Right atrium auricular region (tissue), 2 donors: ENCODE measurements at regions not wholly inside any gene's neighbourhood (a gene's known extent, or its start where the extent isn't known, plus 50 kb on each side); places are given as distances from the start of the nearest gene placed in this dataset.

ENCODE experiments used
- DNase-seq: peaks from one replicate; pipeline ENCODE4 v3.0.0-alpha.2; 2019; ENCODE audit warnings: low spot score
- H3K27ac ChIP-seq, 2 donors: fragments of 200-600 bp; sonication (generic); 1 replicate in 1 of 2; 2 replicates in 1 of 2; pipeline ENCODE4 v1.5.1; 2016 to 2019
- H3K27me3 ChIP-seq, 2 donors: fragments of 200-600 bp; sonication (generic); one replicate each; pipeline versions ENCODE4 v1.5.1 to v1.6.0; 2017 to 2019
- H3K36me3 ChIP-seq: fragments of 200-600 bp; sonication (generic); one replicate; pipeline ENCODE4 v1.5.1; 2016
- H3K4me1 ChIP-seq, 2 donors: fragments of 200-600 bp; sonication (generic); one replicate each; pipeline versions ENCODE4 v1.5.1 to v1.6.0; 2017 to 2019
- H3K4me3 ChIP-seq, 2 donors: fragments of 200-600 bp; sonication (generic); 1 replicate in 1 of 2; 2 replicates in 1 of 2; pipeline ENCODE4 v1.5.1; 2017 to 2019; ENCODE audit warnings: mild to moderate bottlenecking in 1 of 2, moderate library complexity in 1 of 2
- H3K9me3 ChIP-seq, 2 donors: fragments of 200-600 bp; sonication (generic); one replicate each; pipeline ENCODE4 v1.5.1; 2019
- CTCF ChIP-seq, 2 donors: fragments of 200-600 bp; sonication (generic); IDR thresholded peaks; one replicate each; pipeline ENCODE4 v1.5.1; 2019; ENCODE audit warnings: antibody characterized with exemption in 2 of 2

- H3K27ac ChIP-seq = no peak overlapping the region
Measured at GRCh38 chr3:64331605-64332004, 106.3 kb upstream of the PRICKLE2 start.

GRCh38 chr3:64329037-64329436, 103.8 kb upstream of the PRICKLE2 start:
- TF ChIP-seq CTCF (IDR thresholded peaks at IDR 0.05) = no peak
- Histone ChIP-seq H3K27ac (no peak overlapping the region), H3K27me3 (no peaks in the 10 kb centered on the region), H3K36me3 (no peaks in the 10 kb centered on the region), H3K4me1 (peaks cover 0 to 6% of the 10 kb centered on the region in 2 donors), H3K9me3 (no peaks in the 10 kb centered on the region), H3K4me3 (no peak overlapping the region)
- DNase-seq = no peak

More at GRCh38 chr3:64331605-64332004, 106.3 kb upstream of the PRICKLE2 start:
- no peaks in the 10 kb centered on the region for H3K9me3 ChIP-seq
- no peak overlapping the region for H3K4me3 ChIP-seq
- peaks cover 0 to 6% of the 10 kb centered on the region in 2 donors for H3K4me1 ChIP-seq
- TF ChIP-seq CTCF (IDR thresholded peaks at IDR 0.05) = no peak
- H3K27me3 ChIP-seq = no peaks in the 10 kb centered on the region
- DNase-seq = no peak
- no peaks in the 10 kb centered on the region for H3K36me3 ChIP-seq

- Histone ChIP-seq H3K4me3 (no peak overlapping the region), H3K27ac (peak overlapping the region; percentile 71 to 82), H3K9me3 (no peaks in the 10 kb centered on the region), H3K36me3 (no peaks in the 10 kb centered on the region), H3K4me1 (peaks cover 0 to 6% of the 10 kb centered on the region in 2 donors), H3K27me3 (no peaks in the 10 kb centered on the region)
- TF ChIP-seq CTCF (IDR thresholded peaks at IDR 0.05) = no peak
- peak; percentile 94 for DNase-seq
Measured at GRCh38 chr3:64327100-64327804, 102.0 kb upstream of the PRICKLE2 start.

- H3K9me3 ChIP-seq = no peaks in the 10 kb centered on the region
- DNase-seq = no peak
- peaks cover 0 to 6% of the 10 kb centered on the region in 2 donors for H3K4me1 ChIP-seq
- no peaks in the 10 kb centered on the region for H3K36me3 ChIP-seq
- no peak overlapping the region for H3K27ac ChIP-seq
- H3K27me3 ChIP-seq = no peaks in the 10 kb centered on the region
- no peak for TF ChIP-seq CTCF (IDR thresholded peaks at IDR 0.05)
- no peak overlapping the region for H3K4me3 ChIP-seq
Measured at GRCh38 chr3:64321747-64322146, 96.5 kb upstream of the PRICKLE2 start.

- Histone ChIP-seq H3K36me3 (no peaks in the 10 kb centered on the region), H3K4me1 (peaks cover 0 to 5% of the 10 kb centered on the region in 2 donors), H3K9me3 (no peaks in the 10 kb centered on the region), H3K27me3 (no peaks in the 10 kb centered on the region), H3K4me3 (no peak overlapping the region), H3K27ac (no peak overlapping the region)
- TF ChIP-seq CTCF (IDR thresholded peaks at IDR 0.05) = no peak
- no peak for DNase-seq
Measured at GRCh38 chr3:64319391-64319790, 94.1 kb upstream of the PRICKLE2 start.
